Bone marrow (tissue), 2 donors: ENCODE measurements at regions not wholly inside any gene's neighbourhood (a gene's known extent, or its start where the extent isn't known, plus 50 kb on each side); places are given as distances from the start of the nearest gene placed in this dataset.
"Not testable (repeated sequence)": the region's sequence is repeated elsewhere in the genome, so short reads cannot be mapped to it uniquely, and the experiment has no call there.

Experiments
- DNase-seq, 2 donors: peaks; one replicate each; lab custom pipeline; 2025; lab: John Stamatoyannopoulos, UW

DNA sequence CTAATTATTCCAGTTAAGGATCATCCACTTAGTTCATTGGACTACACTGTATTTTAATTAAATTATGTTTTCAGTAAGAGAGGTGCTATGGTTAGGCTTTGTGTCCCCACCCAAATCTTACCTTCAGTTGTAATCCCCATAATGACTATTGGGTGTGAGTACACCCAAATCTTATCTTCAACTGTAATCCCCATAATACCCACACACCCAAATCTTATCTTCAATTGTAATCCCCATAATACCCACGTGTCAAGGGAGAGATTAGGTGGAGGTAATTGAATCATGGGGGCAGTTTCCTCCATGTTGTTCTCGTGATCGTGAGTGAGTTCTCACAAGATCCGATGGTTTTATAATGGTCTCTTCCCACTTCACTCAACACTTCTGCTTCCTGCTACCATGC lies 208.0 kb upstream of the PHACTR1 start:
- no peak for DNase-seq

DNA sequence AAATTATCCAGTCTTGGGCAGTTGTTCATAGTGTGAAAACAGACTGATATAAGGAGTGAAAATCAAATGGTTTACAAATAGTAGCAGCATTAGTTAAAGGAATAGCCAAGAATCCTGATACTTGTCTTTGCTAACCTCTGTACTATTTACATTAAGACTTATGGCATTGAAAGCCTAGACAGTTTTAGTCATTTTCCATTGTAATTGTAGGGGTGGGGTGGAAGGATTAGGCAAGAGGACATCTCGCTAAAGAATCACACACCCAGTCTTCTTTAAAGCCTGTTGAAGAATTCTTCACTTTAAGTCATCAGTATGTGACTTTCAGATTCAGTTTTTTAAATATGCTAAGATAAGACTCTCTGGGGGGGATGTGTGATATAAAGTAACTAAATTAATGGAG lies 207.5 kb upstream of the PHACTR1 start:
- DNase-seq = no peak

DNA sequence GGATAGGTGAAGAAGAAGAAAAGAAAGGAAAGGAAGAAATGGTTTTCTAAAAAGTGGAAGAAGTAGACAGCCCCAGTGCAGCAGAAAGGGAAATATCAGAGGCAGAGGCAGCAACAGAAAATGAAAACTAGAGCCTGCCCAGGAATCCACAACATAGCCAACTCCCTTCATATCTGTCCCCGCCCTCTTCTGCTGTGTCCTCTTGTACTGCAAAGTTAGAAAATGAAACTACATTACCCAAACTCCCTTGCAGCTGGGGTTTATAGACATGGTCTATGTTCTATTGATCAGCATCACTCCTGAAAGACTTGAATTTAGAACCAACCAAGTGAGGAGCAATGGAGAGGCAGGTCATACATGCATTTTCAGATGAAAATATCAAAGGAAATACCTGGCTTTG lies 200.5 kb upstream of the PHACTR1 start:
- DNase-seq = no peak

DNA sequence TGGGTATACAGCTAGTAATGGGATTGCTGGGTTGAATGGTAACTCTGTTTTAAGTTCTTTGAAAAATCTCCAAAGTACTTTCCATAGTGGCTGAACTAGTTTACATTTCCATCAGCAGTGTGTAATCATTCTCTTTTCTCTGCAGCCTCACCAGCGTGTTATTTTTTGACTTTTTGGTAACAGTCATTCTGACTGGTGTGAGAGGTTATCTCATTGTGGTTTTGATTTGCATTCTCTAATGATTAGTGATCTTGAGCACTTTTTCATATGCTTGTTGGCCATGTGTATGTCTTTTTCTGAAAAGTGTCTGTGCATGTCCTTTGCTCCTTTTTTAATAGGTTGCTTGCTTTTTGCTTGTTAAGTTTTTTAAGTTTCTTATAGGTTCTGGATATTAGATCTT lies 194.2 kb upstream of the PHACTR1 start:
- no peak for DNase-seq

DNA sequence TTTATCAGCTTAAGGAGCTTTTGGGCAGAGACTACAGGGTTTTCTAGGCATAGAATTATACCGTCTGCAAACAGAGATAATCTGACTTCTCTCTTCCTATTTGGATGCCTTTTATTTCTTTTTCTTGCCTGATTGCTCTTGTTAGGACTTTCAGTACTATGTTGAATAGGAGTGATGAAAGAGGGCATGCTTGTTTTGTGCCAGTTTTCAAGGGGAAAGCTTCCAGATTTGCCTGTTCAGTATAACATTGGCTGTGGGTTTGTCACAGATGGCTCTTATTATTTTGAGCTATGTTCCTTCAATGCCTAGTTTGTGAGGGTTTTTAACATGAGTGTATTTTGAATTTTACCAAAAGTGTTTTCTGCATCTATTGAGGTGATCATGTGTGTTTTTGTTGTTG lies 192.8 kb upstream of the PHACTR1 start:
- no peak for DNase-seq

DNA sequence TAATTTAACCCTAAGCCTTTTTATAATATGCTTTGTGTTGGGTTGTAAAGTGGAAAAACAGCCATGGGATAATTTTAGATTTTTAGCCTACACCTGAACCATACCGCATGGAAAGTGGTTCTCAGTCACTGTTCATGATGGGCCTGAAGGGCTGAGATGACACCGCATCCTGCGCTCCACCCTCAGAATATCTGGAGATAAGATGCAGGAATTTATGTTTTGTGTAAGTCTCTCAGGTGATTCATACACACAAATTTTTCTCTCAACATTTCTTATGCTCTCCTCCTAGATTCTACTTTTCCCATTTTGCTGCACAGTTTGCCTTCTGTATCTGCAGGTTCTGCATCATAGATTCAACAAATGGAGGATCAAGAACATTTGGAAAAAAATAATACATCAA lies 191.3 kb upstream of the PHACTR1 start:
- no peak for DNase-seq

DNA sequence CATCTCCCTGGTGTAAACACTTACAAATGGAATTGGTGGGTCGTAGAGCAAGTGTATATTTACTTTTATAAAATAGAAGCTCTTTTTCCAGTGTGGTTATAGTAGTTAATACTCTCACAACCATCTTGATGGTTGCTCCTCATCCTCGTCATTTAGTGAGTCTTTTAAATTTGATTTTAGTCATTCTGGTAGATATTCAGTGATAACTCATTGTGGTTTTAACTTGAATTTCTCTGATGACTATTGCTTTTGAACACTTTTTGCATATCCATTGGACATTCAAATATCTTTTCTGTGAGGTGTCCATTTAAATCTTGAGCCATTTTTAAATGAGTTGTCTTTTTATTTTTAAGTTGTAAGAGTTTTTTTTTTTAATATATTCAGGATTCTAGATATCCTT lies 189.2 kb upstream of the PHACTR1 start:
- DNase-seq = no peak

DNA sequence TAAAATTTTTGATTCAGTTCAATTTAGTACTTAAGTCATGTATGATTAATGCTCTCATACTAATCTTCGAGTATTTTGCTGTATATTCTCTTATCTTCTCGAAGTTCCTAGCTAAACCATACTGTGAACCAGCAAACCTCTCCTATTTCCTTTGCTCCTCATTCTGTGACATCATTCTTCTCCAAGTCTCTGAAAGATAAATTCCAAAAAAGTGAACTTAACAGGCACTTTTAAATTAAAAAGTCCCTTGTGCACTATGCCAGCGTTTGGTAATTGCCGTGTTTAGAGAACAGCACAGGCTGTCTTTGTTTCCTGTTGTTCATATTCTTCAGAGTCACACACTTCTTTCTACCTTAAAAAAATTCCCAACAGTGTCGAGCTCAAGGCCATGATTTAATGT lies 188.4 kb upstream of the PHACTR1 start:
- DNase-seq = no peak

DNA sequence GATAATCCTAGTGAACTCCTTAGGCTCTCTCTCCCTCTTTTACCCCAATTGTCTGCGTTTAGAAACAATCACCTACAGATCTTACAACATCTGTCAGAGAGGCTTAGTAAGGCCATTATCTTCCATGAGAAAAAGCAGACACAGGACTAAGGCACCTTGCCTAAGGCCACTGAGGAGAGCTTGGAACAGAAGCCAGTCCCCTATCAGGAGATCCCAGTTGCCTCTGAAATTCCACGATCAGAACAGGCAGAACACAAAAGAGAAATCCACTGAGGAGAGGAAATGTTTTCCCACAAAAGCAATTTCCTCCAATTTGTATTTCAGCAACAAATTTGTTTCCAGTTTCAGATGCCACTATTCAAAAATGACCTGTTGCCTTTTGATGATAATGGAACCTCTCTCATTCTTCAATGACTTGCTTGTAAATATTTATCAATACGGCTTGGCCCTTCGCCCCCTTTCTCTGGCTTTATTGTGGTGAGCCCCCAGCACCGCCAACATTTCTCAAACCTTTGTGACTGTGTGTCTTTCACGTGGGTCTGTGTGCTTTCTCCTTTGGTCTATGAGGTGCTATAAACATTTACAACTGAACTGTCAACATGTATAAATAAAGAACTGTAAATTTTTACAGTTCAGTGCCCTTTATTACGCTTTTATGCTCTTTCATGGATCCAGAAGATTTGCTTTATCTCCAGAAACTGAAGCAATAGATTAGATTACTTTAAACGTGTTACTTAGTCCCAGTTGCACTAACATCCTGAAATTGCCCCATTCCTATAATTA lies 187.8 kb upstream of the PHACTR1 start:
- no peak for DNase-seq

DNA sequence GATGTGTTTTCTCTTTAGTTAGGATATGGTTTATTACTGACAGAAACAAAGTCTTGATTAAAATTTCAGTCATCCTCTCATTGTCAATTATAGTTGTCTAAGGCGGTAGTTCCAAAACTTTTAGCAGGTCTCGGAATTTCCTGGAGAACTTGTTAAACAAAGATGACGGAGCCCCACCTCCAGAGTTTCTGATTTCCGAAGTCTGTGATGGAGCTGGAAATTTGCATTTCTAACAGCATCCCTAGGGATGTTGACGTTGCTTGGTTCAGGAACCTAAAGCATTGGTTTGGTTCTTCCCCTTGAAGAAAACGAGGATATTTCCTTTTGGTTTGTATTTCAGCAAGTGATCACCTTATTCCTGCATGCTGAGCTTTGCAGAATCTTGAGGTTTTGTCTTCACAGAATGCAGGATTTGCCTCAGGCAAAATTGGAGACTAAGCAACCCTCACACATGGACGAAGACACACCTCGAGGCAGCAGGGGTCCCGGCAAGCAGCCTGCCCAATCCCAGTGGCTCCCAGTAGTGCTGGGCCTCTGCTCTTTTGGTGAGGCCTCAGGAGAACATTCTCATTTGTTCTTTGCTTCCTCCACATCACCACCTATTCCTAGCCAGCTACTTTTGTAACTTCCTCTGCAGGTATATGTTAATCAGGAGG lies 187.1 kb upstream of the PHACTR1 start:
- no peak for DNase-seq

DNA sequence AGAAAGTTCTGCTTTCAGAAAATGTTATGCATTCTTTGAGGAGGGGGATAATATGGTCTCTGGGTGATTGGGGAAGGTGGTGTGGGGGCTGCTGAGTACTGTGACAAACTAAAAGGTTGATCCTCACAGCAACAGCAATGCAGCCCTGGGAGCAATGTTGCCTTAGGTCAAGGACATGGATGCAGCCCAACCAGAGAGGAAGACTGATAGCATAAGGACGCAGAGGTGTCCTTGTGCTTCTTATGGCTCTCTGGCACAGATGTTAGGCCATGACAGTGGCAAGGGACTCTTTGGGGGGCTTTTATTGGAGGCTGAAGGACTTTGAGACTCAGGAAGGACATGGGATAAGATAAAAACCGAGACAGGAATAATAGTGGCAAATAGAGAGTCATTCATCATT lies 186.2 kb upstream of the PHACTR1 start:
- DNase-seq = no peak

DNA sequence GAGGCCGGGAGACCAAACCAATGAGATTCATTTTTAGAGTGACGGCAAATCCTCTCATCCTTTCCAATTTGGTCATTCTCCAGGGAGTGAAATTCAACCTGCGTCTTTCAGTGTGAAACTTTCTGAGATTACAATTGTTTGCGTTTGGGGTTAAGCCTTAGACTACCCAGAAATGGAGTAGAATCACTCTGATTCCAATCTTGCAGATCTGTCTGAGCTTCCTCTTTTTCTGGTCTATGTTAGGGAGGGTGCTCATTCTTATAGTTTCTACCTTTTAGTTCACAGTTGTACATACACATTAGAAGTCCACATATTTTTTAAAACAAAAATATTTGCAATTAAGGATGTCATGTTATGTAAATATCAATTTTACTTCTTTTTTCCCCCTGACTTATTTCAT lies 183.0 kb upstream of the PHACTR1 start:
- DNase-seq = no peak

DNA sequence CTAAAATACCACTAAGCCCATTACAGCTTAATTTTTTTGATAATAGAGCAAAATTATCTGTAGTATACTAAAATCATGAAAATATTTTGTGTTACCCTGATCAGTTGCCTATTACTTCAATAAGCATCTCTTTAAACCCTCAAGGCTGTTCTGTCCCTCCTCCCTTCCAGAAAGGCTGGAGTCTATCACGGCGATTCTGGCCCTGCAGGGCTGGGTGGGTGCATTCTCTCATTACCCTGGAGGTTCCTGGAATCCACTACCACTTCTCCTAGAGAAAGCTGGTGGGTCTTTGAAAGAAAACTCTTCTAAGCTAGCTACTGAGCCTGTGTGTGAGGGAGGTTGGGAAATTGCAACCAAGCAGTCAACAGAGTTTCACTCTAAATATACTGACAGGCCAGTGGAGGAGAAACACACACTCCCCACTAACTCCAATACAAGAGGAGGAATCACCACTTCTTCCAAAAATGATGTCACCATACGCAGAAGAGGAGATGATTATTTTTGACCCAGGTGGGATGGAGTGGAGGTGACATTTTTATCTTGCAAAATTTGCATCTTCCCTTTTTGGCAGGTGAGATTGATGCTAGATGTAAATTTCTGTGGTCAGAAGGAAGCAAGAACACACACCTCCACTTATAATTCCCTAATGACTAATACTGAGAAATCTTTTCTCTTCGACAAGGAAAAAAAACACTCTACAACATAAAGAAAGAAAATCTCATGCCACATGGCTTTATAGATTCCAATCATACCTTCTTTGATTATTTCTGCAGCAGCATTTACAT lies 182.3 kb upstream of the PHACTR1 start:
- DNase-seq = no peak

DNA sequence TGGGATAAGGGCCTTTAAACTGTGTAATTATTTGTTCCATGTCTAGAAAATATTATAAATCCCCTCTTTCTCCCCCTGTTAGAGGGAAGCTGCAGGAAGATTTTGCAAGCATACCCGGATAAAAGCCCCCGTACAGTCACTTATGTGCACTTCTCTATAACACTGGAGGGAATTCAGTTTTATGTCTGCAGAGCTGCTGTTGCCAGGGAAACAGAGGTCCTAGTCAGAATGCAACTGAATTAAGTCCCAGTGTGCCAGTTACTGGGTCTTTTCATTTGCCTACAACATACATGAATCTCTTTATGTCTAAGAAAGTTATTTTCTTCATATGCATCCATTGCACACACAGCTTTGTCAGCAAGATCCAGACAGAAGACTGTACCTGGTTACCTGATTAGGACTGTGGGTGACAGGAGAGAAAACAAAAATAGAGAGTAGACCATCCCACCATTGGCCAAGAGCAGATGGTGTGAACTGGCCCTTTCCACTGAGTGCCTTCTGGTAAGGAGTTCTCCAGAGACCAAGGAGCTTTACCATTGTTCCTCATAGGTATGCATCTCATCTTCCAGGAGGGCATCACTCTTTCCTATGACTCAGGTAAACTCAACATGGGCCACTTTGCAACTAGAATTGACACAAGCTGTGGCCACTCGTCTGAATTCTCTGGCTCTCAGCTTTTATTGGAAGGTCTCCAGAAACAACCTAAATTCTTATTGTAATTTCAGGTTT lies 180.8 kb upstream of the PHACTR1 start:
- no peak for DNase-seq

DNA sequence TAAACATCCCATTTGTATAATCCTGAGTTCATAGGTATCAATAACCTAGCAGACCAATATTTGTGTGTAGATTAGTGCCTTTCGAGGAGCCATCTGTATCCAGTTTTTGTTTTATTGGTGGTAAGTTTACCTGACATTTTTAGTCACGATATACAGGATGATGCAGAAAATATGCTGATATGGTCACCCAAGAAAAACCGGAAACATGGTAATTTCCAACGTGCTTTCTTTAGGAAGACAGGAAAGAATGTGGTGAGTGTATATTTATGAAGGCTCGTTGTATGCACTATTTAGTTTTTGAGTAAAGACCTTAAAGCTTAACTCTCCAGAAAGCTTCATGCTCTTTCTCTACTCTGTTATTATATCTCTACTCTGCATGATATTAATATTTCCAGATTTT lies 180.2 kb upstream of the PHACTR1 start:
- DNase-seq = no peak

DNA sequence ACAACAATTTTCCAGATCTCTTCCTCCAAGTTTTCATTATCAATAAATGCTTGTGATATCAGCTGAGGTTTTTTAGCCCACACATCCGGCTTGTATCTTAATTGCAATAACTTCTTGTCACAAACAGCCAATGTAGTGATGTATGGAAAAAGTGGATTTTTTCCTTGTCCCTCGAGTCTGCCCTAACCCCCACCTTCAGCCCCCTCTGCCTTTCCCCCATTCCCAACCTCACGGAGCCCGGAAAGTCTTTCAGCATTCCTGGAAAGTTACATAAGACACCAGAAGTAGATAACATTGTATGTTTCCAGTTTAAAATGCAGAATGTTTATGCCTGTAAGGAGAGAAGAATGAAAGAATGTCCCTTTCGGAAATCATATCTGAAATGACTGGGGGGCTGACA lies 179.2 kb upstream of the PHACTR1 start:
- DNase-seq = no peak

DNA sequence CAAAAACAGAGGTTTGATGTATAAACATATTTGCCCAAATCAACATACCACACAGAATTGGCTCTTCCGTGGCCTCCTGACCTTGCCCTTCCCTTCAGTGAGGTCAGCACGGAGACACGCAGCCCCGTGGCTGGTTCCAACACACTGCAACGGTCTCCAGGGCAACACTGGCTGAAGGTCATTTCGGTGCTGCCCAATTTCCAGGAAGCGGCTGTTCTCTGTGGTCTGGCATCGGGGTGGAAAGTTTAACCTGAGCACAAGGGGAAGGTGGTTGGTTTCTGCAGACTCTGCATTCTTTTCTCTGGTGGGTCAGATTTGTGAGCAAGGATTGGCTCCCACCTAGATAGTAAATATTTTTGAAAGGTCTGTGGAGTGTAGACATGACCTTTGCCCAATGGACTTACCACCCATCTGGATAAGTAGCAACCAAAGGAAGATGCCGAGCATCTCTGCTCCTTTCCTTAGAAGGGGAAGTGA lies 177.6 kb upstream of the PHACTR1 start:
- DNase-seq = no peak

DNA sequence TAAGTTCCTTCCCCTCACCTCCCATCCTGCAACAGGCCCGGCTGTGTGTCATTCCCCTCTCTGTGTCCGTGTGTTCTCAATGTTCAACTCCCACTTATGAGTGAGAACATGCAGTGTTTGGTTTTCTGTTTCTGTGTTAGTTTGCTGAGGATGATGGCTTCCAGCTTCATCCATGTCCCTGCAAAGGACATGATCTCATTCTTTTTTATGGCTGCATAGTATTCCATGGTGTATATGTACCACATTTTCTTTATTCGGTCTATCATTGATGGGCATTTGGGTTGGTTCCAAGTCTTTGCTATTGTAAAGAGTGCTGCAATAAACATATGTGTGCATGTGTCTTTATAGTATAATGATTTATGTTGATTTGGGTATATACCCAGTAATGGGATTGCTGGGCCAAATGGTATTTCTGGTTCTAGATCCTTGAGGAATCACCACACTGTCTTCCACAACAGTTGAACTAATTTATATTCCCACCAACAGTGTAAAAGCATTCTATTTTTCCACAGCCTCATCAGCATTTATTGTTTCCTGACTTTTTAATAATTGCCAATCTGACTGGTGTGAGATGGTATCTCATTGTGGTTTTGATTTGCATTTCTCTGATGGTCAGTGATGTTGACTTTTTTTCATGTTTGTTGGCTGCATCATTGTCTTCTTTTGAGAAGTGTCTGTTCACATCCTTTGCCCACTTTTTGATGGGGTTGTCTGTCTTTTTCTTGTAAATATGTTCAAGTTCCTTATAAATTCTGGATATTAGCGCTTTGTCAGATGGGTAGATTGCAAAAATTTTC lies 174.1 kb upstream of the PHACTR1 start:
- not testable (repeated sequence) for DNase-seq

DNA sequence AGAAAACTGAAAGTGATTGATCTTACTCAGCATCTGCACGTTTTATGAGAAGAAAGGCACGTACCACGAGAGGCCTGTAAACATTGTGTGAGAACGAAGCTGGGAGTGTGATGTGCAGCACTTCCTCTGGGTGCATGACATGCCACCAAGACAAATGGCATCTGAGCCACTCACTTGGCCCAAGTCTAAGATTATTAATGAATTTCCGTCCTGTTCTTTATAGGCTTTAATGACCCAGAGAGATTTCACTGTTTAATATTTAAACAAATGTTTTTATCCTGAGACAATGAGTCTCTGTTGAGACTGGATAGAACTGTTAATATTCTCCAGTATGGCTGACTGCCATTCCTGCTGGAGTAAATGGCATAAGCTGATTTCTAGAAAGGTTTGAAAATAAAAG lies 172.6 kb upstream of the PHACTR1 start:
- no peak for DNase-seq

DNA sequence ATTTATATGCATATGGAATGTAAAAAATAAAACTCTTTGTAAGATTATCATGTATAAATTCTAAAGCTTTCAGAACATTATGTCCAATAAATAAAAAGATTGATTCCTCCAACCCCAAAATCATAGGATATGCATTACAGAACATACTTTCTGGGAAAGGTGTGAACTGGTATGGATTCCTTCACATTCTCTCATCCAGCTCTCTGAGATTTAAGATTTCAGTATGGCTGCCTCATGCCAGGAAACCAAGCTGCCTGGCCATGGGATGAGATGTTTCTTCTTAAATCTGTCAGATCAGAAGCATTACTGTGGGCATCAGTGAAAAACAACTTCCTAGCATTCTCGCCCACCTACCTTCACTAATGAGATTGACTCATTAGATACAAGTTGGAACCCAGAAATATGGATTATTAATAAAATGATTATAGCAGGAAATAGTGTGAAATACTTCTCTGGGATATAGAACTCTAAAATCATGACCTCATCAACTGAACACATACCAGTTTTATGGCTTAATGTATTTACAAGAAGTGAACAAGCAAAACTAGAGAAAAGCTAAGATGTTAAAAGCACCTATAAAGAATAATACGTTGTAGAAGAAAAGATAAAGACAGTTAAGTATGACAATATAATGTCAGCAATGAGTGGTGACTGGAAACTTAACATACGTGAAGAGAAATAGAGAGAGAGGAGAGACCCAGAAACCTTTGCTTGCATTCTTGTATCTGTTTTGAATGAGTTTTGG lies 171.6 kb upstream of the PHACTR1 start:
- no peak for DNase-seq
